IPS-NIHi7 (cell line): ENCODE measurements at regions not wholly inside any gene's neighbourhood (a gene's known extent, or its start where the extent isn't known, plus 50 kb on each side); places are given as distances from the start of the nearest gene placed in this dataset.
A peak's percentile ranks its signal among the peaks of the same experiment; 100 is the strongest.

Experiments
- DNase-seq: peaks from one replicate; pipeline ENCODE4 v3.0.0; 2012; ENCODE audit warnings: mixed read lengths; ENCODE audit errors: extremely low spot score

- no peak for DNase-seq
These were observed 239.1 kb downstream of the ELAVL2 start for GRCh38 chr9:23586906-23587305.

DNA sequence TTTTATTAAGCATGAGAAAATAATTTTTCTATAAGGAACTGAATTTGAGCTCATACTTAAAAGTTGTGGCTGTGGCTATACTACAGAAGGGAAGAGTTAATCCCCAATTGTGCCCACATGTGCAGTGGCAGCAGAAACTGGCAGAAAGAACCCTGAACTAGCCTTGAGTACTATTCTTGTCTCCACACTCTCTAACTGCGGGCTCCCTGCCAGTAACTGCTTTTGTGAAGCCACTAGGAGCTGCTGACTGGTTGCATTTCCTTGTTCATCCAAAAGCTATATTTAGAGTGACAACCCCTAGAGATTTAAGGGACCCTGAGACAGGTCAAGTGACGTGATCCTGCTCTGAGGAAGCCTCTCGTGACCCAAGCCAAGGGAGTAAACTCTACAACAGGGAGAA lies 238.6 kb downstream of the ELAVL2 start:
- DNase-seq: no peak

DNA sequence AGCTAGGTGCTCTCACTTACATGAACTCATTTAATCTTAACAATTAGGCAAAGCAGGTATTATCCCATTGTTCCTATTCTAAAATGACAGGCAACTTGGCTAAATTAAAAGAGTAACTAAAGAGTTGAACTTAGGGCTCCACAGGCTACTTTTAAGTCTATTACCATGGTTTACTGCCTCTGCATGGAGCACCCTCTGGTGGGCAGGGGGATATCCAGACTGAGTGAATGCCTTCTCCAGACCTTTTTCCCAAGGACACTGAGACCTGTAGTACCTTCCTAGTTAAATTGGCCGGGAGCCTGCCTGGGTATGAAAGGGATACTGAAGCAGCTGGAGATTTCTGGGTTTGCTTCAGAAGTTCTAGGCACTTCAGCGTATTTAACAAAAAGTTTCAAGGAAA lies 238.1 kb downstream of the ELAVL2 start:
- DNase-seq: peak; percentile 53

- DNase-seq: no peak
These were observed 235.6 kb downstream of the ELAVL2 start for GRCh38 chr9:23590276-23591000.

DNA sequence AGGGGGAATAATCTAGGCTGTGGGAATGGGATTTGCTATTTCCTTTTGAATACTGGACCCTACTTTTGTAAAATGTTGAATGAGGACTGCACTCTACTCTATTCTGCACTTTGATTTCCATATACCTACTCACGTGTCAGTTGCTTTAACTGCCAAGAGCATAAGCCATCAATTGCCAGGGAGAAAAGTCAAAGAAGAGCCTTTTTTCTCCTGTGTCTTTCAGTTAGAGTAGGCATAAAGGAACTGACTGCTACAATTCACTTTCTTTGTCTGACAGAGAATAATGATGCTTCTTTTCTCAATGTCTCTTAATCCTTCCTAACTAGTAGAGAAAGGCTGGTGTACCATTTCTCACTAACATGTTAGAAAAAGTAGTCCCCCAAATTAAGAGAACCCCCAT lies 231.6 kb downstream of the ELAVL2 start:
- DNase-seq: no peak

- no peak for DNase-seq
These were observed 229.0 kb downstream of the ELAVL2 start for GRCh38 chr9:23596913-23597634.

GRCh38 chr9:23598994-23599393 lies 227.0 kb downstream of the ELAVL2 start:
- no peak for DNase-seq

DNA sequence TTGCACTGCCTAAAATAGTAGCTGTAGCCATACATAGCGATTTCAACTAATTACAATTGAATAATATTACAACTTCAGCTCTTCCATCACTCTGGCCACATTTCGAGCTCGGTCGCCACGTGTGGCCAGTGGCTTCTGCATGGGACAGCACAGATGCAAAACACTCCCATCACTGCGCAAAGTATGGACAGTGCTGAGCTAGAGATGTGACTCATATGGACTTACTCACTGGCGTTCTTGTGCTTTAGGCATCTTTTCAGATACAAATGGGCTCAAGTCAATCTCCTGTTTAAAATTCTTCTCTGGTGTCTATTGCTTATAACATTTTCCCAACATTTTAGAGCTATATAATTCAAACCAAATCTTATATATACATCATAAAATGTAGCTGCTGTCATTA lies 222.7 kb downstream of the ELAVL2 start:
- DNase-seq: no peak

GRCh38 chr9:23606107-23606506 lies 219.9 kb downstream of the ELAVL2 start:
- no peak for DNase-seq

- DNase-seq: no peak
These were observed 217.6 kb downstream of the ELAVL2 start for GRCh38 chr9:23608456-23608855.

GRCh38 chr9:23611869-23612268 lies 214.2 kb downstream of the ELAVL2 start:
- no peak for DNase-seq

DNA sequence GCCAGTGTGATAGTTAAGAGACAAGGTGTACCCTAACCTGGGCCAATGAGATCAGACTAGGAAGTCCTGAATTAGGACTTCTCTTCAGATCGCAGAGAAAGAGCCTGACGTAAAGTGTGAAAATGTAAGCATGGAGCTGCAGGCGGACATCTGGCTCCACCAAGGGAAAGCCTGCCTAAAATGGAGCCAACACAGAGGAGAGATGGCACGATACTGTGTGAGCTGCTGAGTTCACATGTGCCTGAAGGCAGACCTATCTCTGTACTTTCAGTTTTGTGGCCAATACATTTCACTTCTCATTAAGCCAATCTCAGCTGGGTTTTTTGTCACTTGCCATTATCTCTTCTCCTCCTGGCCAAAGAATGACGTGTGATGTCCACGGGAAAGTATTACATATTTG lies 210.5 kb downstream of the ELAVL2 start:
- no peak for DNase-seq

DNA sequence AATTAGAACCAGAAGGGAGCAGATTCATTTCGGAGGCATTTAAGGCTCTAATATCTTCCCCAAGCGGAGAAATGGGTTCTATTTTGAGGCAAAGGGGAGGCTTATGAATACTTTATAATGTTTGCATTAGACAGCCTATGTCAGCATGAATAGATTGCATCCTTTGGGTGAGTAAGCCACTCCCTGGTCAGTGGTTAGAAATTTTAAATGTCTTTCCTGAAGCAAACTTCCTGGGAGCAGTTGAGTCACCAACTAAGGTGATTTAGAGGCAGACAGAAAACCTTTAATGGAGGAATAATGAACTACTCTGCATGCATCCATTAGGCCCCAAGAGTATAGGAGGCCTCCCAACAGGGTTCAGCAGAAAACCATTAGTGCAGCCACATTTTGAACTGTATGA lies 204.9 kb downstream of the ELAVL2 start:
- no peak for DNase-seq

- DNase-seq: no peak
These were observed 204.1 kb downstream of the ELAVL2 start for GRCh38 chr9:23621924-23622323.

GRCh38 chr9:23622396-23622795 lies 203.6 kb downstream of the ELAVL2 start:
- no peak for DNase-seq

GRCh38 chr9:23630488-23630887 lies 195.6 kb downstream of the ELAVL2 start:
- no peak for DNase-seq

GRCh38 chr9:23635276-23635675 lies 190.8 kb downstream of the ELAVL2 start:
- no peak for DNase-seq

DNA sequence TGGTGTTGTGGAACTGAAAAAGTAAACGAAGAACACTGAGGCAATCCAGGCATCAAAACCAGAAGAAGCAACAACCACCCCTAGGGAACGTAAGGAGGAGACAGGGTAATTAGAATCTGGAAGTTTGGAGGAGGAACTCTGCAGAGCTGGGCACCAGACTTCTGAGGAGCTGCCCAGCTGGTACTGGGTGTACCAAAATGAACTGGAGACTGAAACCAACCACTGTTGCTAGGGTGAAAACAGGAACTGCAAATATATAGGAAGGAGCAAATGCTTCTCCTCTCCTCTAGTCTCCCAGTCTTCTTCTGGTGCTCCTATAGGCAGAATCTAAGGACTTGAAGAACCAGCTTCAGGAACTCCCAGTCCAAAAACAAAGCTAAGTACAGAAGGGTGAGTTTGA lies 189.8 kb downstream of the ELAVL2 start:
- no peak for DNase-seq

- DNase-seq: no peak
These were observed 188.0 kb downstream of the ELAVL2 start for GRCh38 chr9:23638011-23638410.

GRCh38 chr9:23638837-23639426 lies 187.1 kb downstream of the ELAVL2 start:
- no peak for DNase-seq
